ENCODE measurements at regions not wholly inside any gene's neighbourhood (a gene's known extent, or its start where the extent isn't known, plus 50 kb on each side); places are given as distances from the start of the nearest gene placed in this dataset.
"Not testable (repeated sequence)": the region's sequence is repeated elsewhere in the genome, so short reads cannot be mapped to it uniquely, and the experiment has no call there.

GRCh38 chr19:30806311-30806710, 434.1 kb downstream of the ZNF536 start:
- no peaks in the 10 kb centered on the region for H3K4me1 ChIP-seq (ENCODE audit: control insufficient read depth in 1 of 2, insufficient read depth in 2 of 2, low read length in 2 of 2)
- H4K20me1 ChIP-seq (ENCODE audit: insufficient read depth, low read length), result no peaks in the 10 kb centered on the region
- H3K27me3 ChIP-seq (ENCODE audit: control insufficient read depth in 2 of 2, insufficient read depth in 2 of 2, low read length in 2 of 2), result no peaks in the 10 kb centered on the region
- H3K4me2 ChIP-seq (replicated peaks; ENCODE audit: extremely low read depth, low read length, poor library complexity, severe bottlenecking), result no peak overlapping the region
- no peaks in the 10 kb centered on the region for H3K9me3 ChIP-seq (replicated peaks in 1 of 2; ENCODE audit: control insufficient read depth in 1 of 2, insufficient read depth in 1 of 2, low read length in 2 of 2)
- DNase-seq, result no peak
- 100% methylated on average over 3 of the region's 3 CpGs for WGBS (ENCODE audit: insufficient coverage)
- Mint-ChIP-seq H3K36me3 (no peaks in the 10 kb centered on the region), H3K4me3 (no peak overlapping the region), H3K27ac (no peak overlapping the region), H3K4me1 (peaks cover 16% of the 10 kb centered on the region), H3K27me3 (ENCODE audit: low read depth in 3 of 3) (peaks cover 5 to 8% (median 5%) of the 10 kb centered on the region in 3 donors), H3K9me3 (peaks cover 0 to 10% (median 3%) of the 10 kb centered on the region in 7 donors)
- H2AFZ ChIP-seq (ENCODE audit: insufficient read depth, low read depth, low read length, poor library complexity, severe bottlenecking), result no peak overlapping the region
- H3K4me3 ChIP-seq (replicated peaks in 1 of 3; ENCODE audit: low read depth in 2 of 3, low read length in 3 of 3), result no peak overlapping the region
- no peak overlapping the region for H3K27ac ChIP-seq (ENCODE audit: low read depth in 1 of 2, low read length in 2 of 2)
- H3K36me3 ChIP-seq (replicated peaks in 1 of 2; ENCODE audit: control insufficient read depth in 1 of 2, insufficient read depth in 2 of 2, low read length in 2 of 2), result no peaks in the 10 kb centered on the region
- H3K9ac ChIP-seq (ENCODE audit: insufficient read depth, low read length, poor library complexity, severe bottlenecking), result no peak overlapping the region
- intact Hi-C loops (cut with micrococcal nuclease), result no loop called here
- H3K79me2 ChIP-seq (ENCODE audit: insufficient read depth, low read length), result no peaks in the 10 kb centered on the region
- TF ChIP-seq, protein P1, sequence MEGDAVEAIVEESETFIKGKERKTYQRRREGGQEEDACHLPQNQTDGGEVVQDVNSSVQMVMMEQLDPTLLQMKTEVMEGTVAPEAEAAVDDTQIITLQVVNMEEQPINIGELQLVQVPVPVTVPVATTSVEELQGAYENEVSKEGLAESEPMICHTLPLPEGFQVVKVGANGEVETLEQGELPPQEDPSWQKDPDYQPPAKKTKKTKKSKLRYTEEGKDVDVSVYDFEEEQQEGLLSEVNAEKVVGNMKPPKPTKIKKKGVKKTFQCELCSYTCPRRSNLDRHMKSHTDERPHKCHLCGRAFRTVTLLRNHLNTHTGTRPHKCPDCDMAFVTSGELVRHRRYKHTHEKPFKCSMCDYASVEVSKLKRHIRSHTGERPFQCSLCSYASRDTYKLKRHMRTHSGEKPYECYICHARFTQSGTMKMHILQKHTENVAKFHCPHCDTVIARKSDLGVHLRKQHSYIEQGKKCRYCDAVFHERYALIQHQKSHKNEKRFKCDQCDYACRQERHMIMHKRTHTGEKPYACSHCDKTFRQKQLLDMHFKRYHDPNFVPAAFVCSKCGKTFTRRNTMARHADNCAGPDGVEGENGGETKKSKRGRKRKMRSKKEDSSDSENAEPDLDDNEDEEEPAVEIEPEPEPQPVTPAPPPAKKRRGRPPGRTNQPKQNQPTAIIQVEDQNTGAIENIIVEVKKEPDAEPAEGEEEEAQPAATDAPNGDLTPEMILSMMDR (IDR thresholded peaks at IDR 0.05), result no peak

DNA sequence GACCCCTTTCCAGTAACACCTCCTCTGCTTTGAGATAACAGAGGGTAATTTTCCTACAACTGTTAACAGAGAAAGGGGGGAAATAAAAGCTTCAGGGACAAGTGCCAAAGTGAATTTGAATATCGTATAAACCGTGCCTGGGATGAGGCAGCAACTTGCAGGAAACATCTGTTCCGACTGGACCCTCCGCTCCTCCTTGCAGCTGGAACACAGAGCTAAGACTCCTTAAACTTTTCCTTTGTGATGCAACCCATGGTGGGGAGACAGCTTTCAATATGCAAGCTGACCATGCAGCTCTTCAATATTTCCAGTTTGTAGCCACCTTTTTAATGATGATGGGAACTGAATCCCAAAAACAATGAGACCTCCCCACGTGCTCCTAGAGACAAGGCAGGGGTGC, 432.6 kb downstream of the ZNF536 start:
- DNase-seq, result no peak
- intact Hi-C loops (cut with micrococcal nuclease), result no loop called here
- H3K4me1 ChIP-seq (ENCODE audit: control insufficient read depth in 1 of 2, insufficient read depth in 2 of 2, low read length in 2 of 2), result no peaks in the 10 kb centered on the region
- Mint-ChIP-seq H3K4me1 (peaks cover 10% of the 10 kb centered on the region), H3K4me3 (peak overlapping the region; percentile 24 to 75), H3K27me3 (ENCODE audit: low read depth in 3 of 3) (peaks cover 8 to 13% (median 11%) of the 10 kb centered on the region in 3 donors), H3K9me3 (peaks cover 0 to 10% (median 3%) of the 10 kb centered on the region in 7 donors), H3K27ac (no peak overlapping the region), H3K36me3 (no peaks in the 10 kb centered on the region)
- H3K4me3 ChIP-seq (replicated peaks in 1 of 3; ENCODE audit: low read depth in 2 of 3, low read length in 3 of 3), result no peak overlapping the region
- H4K20me1 ChIP-seq (ENCODE audit: insufficient read depth, low read length), result no peaks in the 10 kb centered on the region
- peaks cover 0 to 3% of the 10 kb centered on the region in 2 donors for H3K27me3 ChIP-seq (ENCODE audit: control insufficient read depth in 2 of 2, insufficient read depth in 2 of 2, low read length in 2 of 2)
- no peaks in the 10 kb centered on the region for H3K9me3 ChIP-seq (replicated peaks in 1 of 2; ENCODE audit: control insufficient read depth in 1 of 2, insufficient read depth in 1 of 2, low read length in 2 of 2)
- no peaks in the 10 kb centered on the region for H3K79me2 ChIP-seq (ENCODE audit: insufficient read depth, low read length)
- H2AFZ ChIP-seq (ENCODE audit: insufficient read depth, low read depth, low read length, poor library complexity, severe bottlenecking), result no peak overlapping the region
- no peak overlapping the region for H3K9ac ChIP-seq (ENCODE audit: insufficient read depth, low read length, poor library complexity, severe bottlenecking)
- H3K27ac ChIP-seq (ENCODE audit: low read depth in 1 of 2, low read length in 2 of 2), result no peak overlapping the region
- 11% methylated on average over 5 of the region's 5 CpGs for WGBS (ENCODE audit: insufficient coverage)
- H3K36me3 ChIP-seq (replicated peaks in 1 of 2; ENCODE audit: control insufficient read depth in 1 of 2, insufficient read depth in 2 of 2, low read length in 2 of 2), result no peaks in the 10 kb centered on the region
- TF ChIP-seq, protein P1 (IDR thresholded peaks at IDR 0.05), result no peak
- H3K4me2 ChIP-seq (replicated peaks; ENCODE audit: extremely low read depth, low read length, poor library complexity, severe bottlenecking), result peak overlapping the region; percentile 13

GRCh38 chr19:30804333-30804732, 432.1 kb downstream of the ZNF536 start:
- peak overlapping the region; percentile 24 to 75 for H3K4me3 Mint-ChIP-seq
- DNase-seq; H3K4me1 Mint-ChIP-seq; H3K36me3 Mint-ChIP-seq; H2AFZ ChIP-seq (ENCODE audit: insufficient read depth, low read depth, low read length, poor library complexity, severe bottlenecking); H3K27ac ChIP-seq (ENCODE audit: low read depth in 1 of 2, low read length in 2 of 2); H3K4me3 ChIP-seq (replicated peaks in 1 of 3; ENCODE audit: low read depth in 2 of 3, low read length in 3 of 3); H3K36me3 ChIP-seq (replicated peaks in 1 of 2; ENCODE audit: control insufficient read depth in 1 of 2, insufficient read depth in 2 of 2, low read length in 2 of 2); H3K9ac ChIP-seq (ENCODE audit: insufficient read depth, low read length, poor library complexity, severe bottlenecking); H3K27ac Mint-ChIP-seq; H3K27me3 ChIP-seq (ENCODE audit: control insufficient read depth in 2 of 2, insufficient read depth in 2 of 2, low read length in 2 of 2); H3K9me3 ChIP-seq (replicated peaks in 1 of 2; ENCODE audit: control insufficient read depth in 1 of 2, insufficient read depth in 1 of 2, low read length in 2 of 2); H3K4me1 ChIP-seq (ENCODE audit: control insufficient read depth in 1 of 2, insufficient read depth in 2 of 2, low read length in 2 of 2); H3K9me3 Mint-ChIP-seq; intact Hi-C loops (cut with micrococcal nuclease); H4K20me1 ChIP-seq (ENCODE audit: insufficient read depth, low read length); H3K79me2 ChIP-seq (ENCODE audit: insufficient read depth, low read length): not testable (repeated sequence)
- 32% methylated on average over 3 of the region's 3 CpGs for WGBS (ENCODE audit: insufficient coverage)
- peak overlapping the region; percentile 13 for H3K4me2 ChIP-seq (replicated peaks; ENCODE audit: extremely low read depth, low read length, poor library complexity, severe bottlenecking)
- peaks cover 13 to 17% (median 15%) of the 10 kb centered on the region in 3 donors for H3K27me3 Mint-ChIP-seq (ENCODE audit: low read depth in 3 of 3)
